Heart left ventricle (tissue), 13 donors: ENCODE measurements at regions not wholly inside any gene's neighbourhood (a gene's known extent, or its start where the extent isn't known, plus 50 kb on each side); places are given as distances from the start of the nearest gene placed in this dataset.

ENCODE experiments used
- POLR2A ChIP-seq, 2 donors: fragments of 450-650 bp; IDR thresholded peaks; one replicate each; pipeline ENCODE4 v1.6.1; 2017; ENCODE audit warnings: antibody characterized with exemption in 2 of 2, mild to moderate bottlenecking in 2 of 2, moderate library complexity in 2 of 2
- TF ChIP-seq, protein P1 (sequence below), 12 donors: fragments of 200-600 bp; sonication (generic) in 4 of 12; IDR thresholded peaks; one replicate each; pipeline versions ENCODE4 v1.5.0 to v1.8.0; 2018 to 2022; ENCODE audit warnings: antibody characterized with exemption in 12 of 12, mild to moderate bottlenecking in 5 of 12
- donor health status: ischemic (EF 13 %, LVEDD 7.1; RV severe dilation, severe dysfunction).
- donor health status: DM: no; HTN: yes; CAD: no.
- donor health status: DM: no; HTN: no; CAD: no.
- donor health status: ischemic (EF 25% LVEDD 6.9; RV normal size, moderate dysfunction).
- donor health status: ischemic (EF 25% LVEDD 5.7; RV mildly dilated, moderate dysfunction).
- donor health status: ischemic (EF 35%, LVEDD 5.7; RV mildly dilated, moderate dysfunction).
- donor health status: nonischemic (EF 11% LVEDD 7.7; RV severe dilation, severe dysfunction).
- donor health status: DM: yes; HTN: yes; CAD: no.
- donor health status: PGD.
- donor health status: ischemic (EF 29% LVEDD 5.4; RV normal size, mild dysfunction).
- donor health status: nonischemic (EF 23%, LVEDD 6.1; RV moderate dilation, normal function).

DNA sequence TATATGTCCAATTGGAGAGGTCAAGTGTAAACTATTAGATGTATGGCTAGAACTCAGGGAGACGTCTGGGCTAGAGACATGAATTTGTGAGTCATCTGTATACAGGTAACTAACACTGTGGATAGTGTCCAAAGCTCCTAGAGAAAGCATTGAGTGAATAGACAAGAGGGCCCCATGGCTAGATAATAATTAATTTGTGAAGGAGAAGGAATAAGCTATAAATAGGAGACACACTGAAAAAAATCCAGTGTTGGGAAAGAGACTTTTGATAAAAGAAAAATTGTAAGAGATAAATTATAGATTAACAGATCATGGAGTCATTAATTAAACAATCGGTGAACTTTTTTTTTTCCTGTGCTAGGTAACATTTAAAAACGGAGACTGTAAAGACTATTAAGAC, 326.6 kb upstream of the PRICKLE1 start:
- TF ChIP-seq, protein P1, sequence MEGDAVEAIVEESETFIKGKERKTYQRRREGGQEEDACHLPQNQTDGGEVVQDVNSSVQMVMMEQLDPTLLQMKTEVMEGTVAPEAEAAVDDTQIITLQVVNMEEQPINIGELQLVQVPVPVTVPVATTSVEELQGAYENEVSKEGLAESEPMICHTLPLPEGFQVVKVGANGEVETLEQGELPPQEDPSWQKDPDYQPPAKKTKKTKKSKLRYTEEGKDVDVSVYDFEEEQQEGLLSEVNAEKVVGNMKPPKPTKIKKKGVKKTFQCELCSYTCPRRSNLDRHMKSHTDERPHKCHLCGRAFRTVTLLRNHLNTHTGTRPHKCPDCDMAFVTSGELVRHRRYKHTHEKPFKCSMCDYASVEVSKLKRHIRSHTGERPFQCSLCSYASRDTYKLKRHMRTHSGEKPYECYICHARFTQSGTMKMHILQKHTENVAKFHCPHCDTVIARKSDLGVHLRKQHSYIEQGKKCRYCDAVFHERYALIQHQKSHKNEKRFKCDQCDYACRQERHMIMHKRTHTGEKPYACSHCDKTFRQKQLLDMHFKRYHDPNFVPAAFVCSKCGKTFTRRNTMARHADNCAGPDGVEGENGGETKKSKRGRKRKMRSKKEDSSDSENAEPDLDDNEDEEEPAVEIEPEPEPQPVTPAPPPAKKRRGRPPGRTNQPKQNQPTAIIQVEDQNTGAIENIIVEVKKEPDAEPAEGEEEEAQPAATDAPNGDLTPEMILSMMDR (IDR thresholded peaks at IDR 0.05): no peak
- TF ChIP-seq POLR2A (IDR thresholded peaks at IDR 0.05): no peak
